H9 (cell line): ENCODE measurements at regions not wholly inside any gene's neighbourhood (a gene's known extent, or its start where the extent isn't known, plus 50 kb on each side); places are given as distances from the start of the nearest gene placed in this dataset.

Source experiments
- DNase-seq: peaks from one replicate; pipeline ENCODE4 v3.0.0-alpha.2; 2017
- H2AFZ ChIP-seq: one replicate; pipeline ENCODE4 v1.6.1; 2013; ENCODE audit warnings: mild to moderate bottlenecking, low read length, control low read depth, moderate library complexity
- H2AK5ac ChIP-seq: 2 replicates; pipeline ENCODE4 v1.6.1; 2013; ENCODE audit warnings: low read length, control low read depth, mixed read lengths; ENCODE audit not compliant: insufficient read length
- H2BK120ac ChIP-seq: one replicate; pipeline ENCODE4 v1.6.1; 2013; ENCODE audit warnings: low read depth, mild to moderate bottlenecking, low read length, control low read depth, inconsistent platforms; ENCODE audit not compliant: poor library complexity, severe bottlenecking
- H2BK12ac ChIP-seq: 2 replicates; pipeline ENCODE4 v1.6.1; 2013; ENCODE audit warnings: low read length, control low read depth, mixed read lengths, low read depth; ENCODE audit not compliant: insufficient read length
- H2BK15ac ChIP-seq: 2 replicates; pipeline ENCODE4 v1.6.1; 2013; ENCODE audit warnings: low read depth, low read length, control low read depth
- H2BK20ac ChIP-seq: one replicate; pipeline ENCODE4 v1.6.1; 2013; ENCODE audit warnings: low read depth, mild to moderate bottlenecking, low read length, control low read depth, inconsistent platforms; ENCODE audit not compliant: poor library complexity, severe bottlenecking
- H2BK5ac ChIP-seq: 2 replicates; pipeline ENCODE4 v1.6.1; 2013; ENCODE audit warnings: low read length, control low read depth, mixed read lengths; ENCODE audit not compliant: insufficient read length
- H3K14ac ChIP-seq: 2 replicates; pipeline ENCODE4 v1.6.1; 2013; ENCODE audit warnings: low read length, control low read depth; ENCODE audit not compliant: insufficient read depth
- H3K18ac ChIP-seq: 2 replicates; pipeline ENCODE4 v1.6.1; 2013; ENCODE audit warnings: low read depth, mild to moderate bottlenecking, mixed read lengths, low read length, control low read depth; ENCODE audit not compliant: insufficient read length
- H3K23ac ChIP-seq: 2 replicates; pipeline ENCODE4 v1.6.1; 2013; ENCODE audit warnings: low read length, control low read depth, mixed read lengths, low read depth; ENCODE audit not compliant: insufficient read length
- H3K23me2 ChIP-seq: 2 replicates; pipeline ENCODE4 v1.6.1; 2013; ENCODE audit warnings: low read depth, mild to moderate bottlenecking, mixed read lengths, low read length, control low read depth; ENCODE audit not compliant: insufficient read length, poor library complexity, severe bottlenecking
- H3K27ac ChIP-seq: 2 replicates; pipeline ENCODE4 v1.5.1; 2013; ENCODE audit warnings: low read length, control low read depth, mixed read lengths, low read depth; ENCODE audit not compliant: insufficient read length
- H3K27me3 ChIP-seq: 2 replicates; pipeline ENCODE4 v1.6.1; 2013; ENCODE audit warnings: low read length, control low read depth, inconsistent platforms; ENCODE audit not compliant: insufficient read depth
- H3K4ac ChIP-seq: 2 replicates; pipeline ENCODE4 v1.6.1; 2013; ENCODE audit warnings: low read depth, mild to moderate bottlenecking, control low read depth, inconsistent platforms, low read length, moderate library complexity
- H3K4me1 ChIP-seq: 2 replicates; pipeline ENCODE4 v1.6.1; 2013; ENCODE audit warnings: low read length, control low read depth, inconsistent platforms; ENCODE audit not compliant: insufficient read depth
- H3K4me2 ChIP-seq: 2 replicates; pipeline ENCODE4 v1.6.1; 2013; ENCODE audit warnings: low read length, control low read depth, mixed read lengths; ENCODE audit not compliant: insufficient read length, insufficient read depth
- H3K56ac ChIP-seq: 2 replicates; pipeline ENCODE4 v1.6.1; 2013; ENCODE audit warnings: low read depth, mild to moderate bottlenecking, mixed read lengths, low read length, control low read depth; ENCODE audit not compliant: insufficient read length
- H3K79me1 ChIP-seq: 2 replicates; pipeline ENCODE4 v1.6.1; 2013; ENCODE audit warnings: low read depth, mild to moderate bottlenecking, moderate library complexity, low read length, control low read depth, inconsistent platforms; ENCODE audit not compliant: insufficient read depth, poor library complexity, severe bottlenecking
- H3K79me2 ChIP-seq: 2 replicates; pipeline ENCODE4 v1.6.1; 2013; ENCODE audit warnings: low read length, control low read depth, inconsistent platforms; ENCODE audit not compliant: insufficient read depth
- H3K9ac ChIP-seq: 2 replicates; pipeline ENCODE4 v1.6.1; 2013; ENCODE audit warnings: low read length, control low read depth, mixed read lengths; ENCODE audit not compliant: insufficient read length; ENCODE audit errors: extremely low read depth
- H3K9me3 ChIP-seq: one replicate; pipeline ENCODE4 v1.6.1; 2013; ENCODE audit warnings: low read depth, low read length, inconsistent platforms; ENCODE audit not compliant: control insufficient read depth
- H3T11ph ChIP-seq: one replicate; pipeline ENCODE4 v1.6.1; 2013; ENCODE audit warnings: mild to moderate bottlenecking, low read length, control low read depth, inconsistent platforms
- H4K20me1 ChIP-seq: one replicate; pipeline ENCODE4 v1.6.1; 2013; ENCODE audit not compliant: control insufficient read depth, insufficient read length, insufficient read depth
- H4K5ac ChIP-seq: 2 replicates; pipeline ENCODE4 v1.6.1; 2013; ENCODE audit warnings: low read depth, mild to moderate bottlenecking, mixed read lengths, low read length, control low read depth; ENCODE audit not compliant: insufficient read length
- H4K8ac ChIP-seq: replicated peaks from 2 replicates; pipeline ENCODE4 v1.6.1; 2013; ENCODE audit warnings: low read length, control low read depth, mixed read lengths, low read depth; ENCODE audit not compliant: insufficient read length
- H4K91ac ChIP-seq: 2 replicates; pipeline ENCODE4 v1.6.1; 2013; ENCODE audit warnings: low read depth, mild to moderate bottlenecking, moderate library complexity, mixed read lengths, low read length, control low read depth; ENCODE audit not compliant: insufficient read length
- H3K27ac Mint-ChIP-seq, 3 experiments: 2 replicates in 2 of 3; 3 replicates in 1 of 3; pipeline ENCODE4 v1.8.0; 2020 to 2021; ENCODE audit warnings: mixed read lengths in 3 of 3, mild to moderate bottlenecking in 1 of 3, moderate library complexity in 1 of 3
- H3K27me3 Mint-ChIP-seq: 2 replicates; pipeline ENCODE4 v1.8.0; 2021; ENCODE audit warnings: low read depth, mild to moderate bottlenecking, moderate library complexity, mixed read lengths
- H3K36me3 Mint-ChIP-seq, 3 experiments: 2 replicates in 2 of 3; 3 replicates in 1 of 3; pipeline ENCODE4 v1.8.0; 2020 to 2021; ENCODE audit warnings: low read depth in 3 of 3, mixed read lengths in 3 of 3; ENCODE audit not compliant: insufficient read depth in 1 of 3
- H3K4me1 Mint-ChIP-seq, 2 experiments: 2 replicates each; pipeline ENCODE4 v1.8.0; 2020; ENCODE audit warnings: mixed read lengths in 2 of 2
- H3K4me3 Mint-ChIP-seq, 2 experiments: 2 replicates in 1 of 2; 3 replicates in 1 of 2; pipeline ENCODE4 v1.8.0; 2020 to 2021; ENCODE audit warnings: mild to moderate bottlenecking in 2 of 2, mixed read lengths in 2 of 2, moderate library complexity in 1 of 2
- H3K9me3 Mint-ChIP-seq, 2 experiments: 2 replicates in 1 of 2; 3 replicates in 1 of 2; pipeline ENCODE4 v1.8.0; 2020; ENCODE audit warnings: mild to moderate bottlenecking in 2 of 2, mixed read lengths in 2 of 2, moderate library complexity in 1 of 2
- CTCF ChIP-seq: fragments of 200-600 bp; sonication (generic); conservative IDR thresholded peaks from 3 replicates; pipeline ENCODE4 v1.8.0; 2021; ENCODE audit warnings: antibody characterized with exemption, mild to moderate bottlenecking
- WGBS: extraction: QIAGEN DNeasy Blood & Tissue Kit; methylation state at CpG from one replicate; pipeline ENCODE4 v1.1.7; 2013; ENCODE audit warnings: missing lambda C conversion rate, low lambda C conversion rate, mixed read lengths; ENCODE audit not compliant: insufficient read length; ENCODE audit errors: extremely low coverage; 5-methylcytosine and 5-hydroxymethylcytosine counted together

GRCh38 chr4:28006021-28006420, 1145.4 kb downstream of the STIM2 start:
- Histone ChIP-seq H3K4ac (no peak overlapping the region), H2BK12ac (no peak overlapping the region), H2BK20ac (no peak overlapping the region), H3K79me2 (no peaks in the 10 kb centered on the region), H2BK120ac (no peak overlapping the region), H4K20me1 (no peaks in the 10 kb centered on the region), H3K56ac (no peak overlapping the region), H4K8ac (no peak overlapping the region), H2BK5ac (no peak overlapping the region), H3K79me1 (no peaks in the 10 kb centered on the region), H3K9me3 (no peaks in the 10 kb centered on the region), H4K5ac (no peak overlapping the region), H3K27me3 (no peaks in the 10 kb centered on the region), H3K14ac (no peak overlapping the region), H3K27ac (no peak overlapping the region), H2AK5ac (no peak overlapping the region), H3K4me2 (no peak overlapping the region), H2BK15ac (no peak overlapping the region), H3K23me2 (no peaks in the 10 kb centered on the region), H4K91ac (no peak overlapping the region), H3K4me1 (no peaks in the 10 kb centered on the region), H3K9ac (no peak overlapping the region), H3K23ac (no peak overlapping the region), H3K18ac (no peak overlapping the region), H3T11ph (no peak overlapping the region), H2AFZ (no peak overlapping the region)
- Mint-ChIP-seq H3K27ac (no peak overlapping the region), H3K36me3 (no peaks in the 10 kb centered on the region), H3K4me3 (no peak overlapping the region), H3K27me3 (no peaks in the 10 kb centered on the region), H3K9me3 (peaks cover 0 to 2% of the 10 kb centered on the region in 2 experiments; a peak in 1 of 5 replicates), H3K4me1 (no peaks in the 10 kb centered on the region)
- TF ChIP-seq CTCF = no peak
- no peak for DNase-seq
- WGBS = no CpG with 5 or more reads among the region's 12 CpGs
